HG02610 (cell line): ENCODE measurements at regions not wholly inside any gene's neighbourhood (a gene's known extent, or its start where the extent isn't known, plus 50 kb on each side); places are given as distances from the start of the nearest gene placed in this dataset.
"Not testable (repeated sequence)": the region's sequence is repeated elsewhere in the genome, so short reads cannot be mapped to it uniquely, and the experiment has no call there.

Experiments used
- ATAC-seq: cut with Tn5 transposase; IDR thresholded peaks from one replicate; pipeline ENCODE4 v1.9.1; 2021; ENCODE audit warnings: mild to moderate bottlenecking, moderate library complexity; ENCODE audit not compliant: unreplicated experiment

GRCh38 chr7:116340943-116341907 is 130.9 kb downstream of the TES start:
- no peak for ATAC-seq

DNA sequence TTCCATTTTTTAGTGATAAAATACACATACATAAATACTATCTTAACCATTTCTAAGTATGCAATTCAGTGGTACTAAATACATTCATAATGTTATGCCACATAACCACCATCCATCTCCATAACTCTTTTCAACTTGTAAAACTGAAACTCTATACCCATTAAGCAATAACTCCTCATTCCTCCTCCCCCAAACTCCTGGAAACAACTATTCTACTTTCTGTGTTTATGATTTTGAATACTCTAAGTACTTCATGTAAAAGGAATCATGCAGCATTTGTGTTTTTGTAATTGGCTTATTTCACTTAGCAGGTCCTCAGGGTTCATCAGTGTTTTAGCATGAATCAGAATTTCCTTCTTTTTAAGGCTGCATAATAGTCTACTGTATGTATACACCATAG is 131.8 kb downstream of the TES start:
- no peak for ATAC-seq

GRCh38 chr7:116347151-116347832 is 137.0 kb downstream of the TES start:
- ATAC-seq = no peak

DNA sequence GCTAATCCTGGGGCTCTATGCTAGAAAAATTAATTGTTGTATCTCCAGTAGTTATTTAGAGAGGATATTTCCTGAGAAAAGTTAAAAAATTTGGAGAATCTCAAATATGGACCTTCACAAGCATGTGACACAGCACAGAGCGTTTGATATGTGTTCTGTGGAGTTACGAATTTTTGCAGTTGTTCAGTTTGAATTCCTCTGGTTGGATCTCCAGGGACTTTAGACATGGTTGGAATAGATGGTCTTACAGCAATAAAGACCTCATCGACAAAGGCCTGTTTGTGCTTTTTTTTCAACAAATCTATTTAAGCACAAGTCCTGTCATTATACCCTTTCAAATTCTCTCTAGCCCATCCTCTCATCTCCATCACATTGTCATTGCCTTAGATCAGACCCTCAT is 138.0 kb downstream of the TES start:
- ATAC-seq = no peak

GRCh38 chr7:116351966-116352365 is 141.6 kb downstream of the TES start:
- ATAC-seq = no peak

GRCh38 chr7:116353647-116354046 is 143.3 kb downstream of the TES start:
- no peak for ATAC-seq

GRCh38 chr7:116354171-116354545 is 143.8 kb downstream of the TES start:
- no peak for ATAC-seq

DNA sequence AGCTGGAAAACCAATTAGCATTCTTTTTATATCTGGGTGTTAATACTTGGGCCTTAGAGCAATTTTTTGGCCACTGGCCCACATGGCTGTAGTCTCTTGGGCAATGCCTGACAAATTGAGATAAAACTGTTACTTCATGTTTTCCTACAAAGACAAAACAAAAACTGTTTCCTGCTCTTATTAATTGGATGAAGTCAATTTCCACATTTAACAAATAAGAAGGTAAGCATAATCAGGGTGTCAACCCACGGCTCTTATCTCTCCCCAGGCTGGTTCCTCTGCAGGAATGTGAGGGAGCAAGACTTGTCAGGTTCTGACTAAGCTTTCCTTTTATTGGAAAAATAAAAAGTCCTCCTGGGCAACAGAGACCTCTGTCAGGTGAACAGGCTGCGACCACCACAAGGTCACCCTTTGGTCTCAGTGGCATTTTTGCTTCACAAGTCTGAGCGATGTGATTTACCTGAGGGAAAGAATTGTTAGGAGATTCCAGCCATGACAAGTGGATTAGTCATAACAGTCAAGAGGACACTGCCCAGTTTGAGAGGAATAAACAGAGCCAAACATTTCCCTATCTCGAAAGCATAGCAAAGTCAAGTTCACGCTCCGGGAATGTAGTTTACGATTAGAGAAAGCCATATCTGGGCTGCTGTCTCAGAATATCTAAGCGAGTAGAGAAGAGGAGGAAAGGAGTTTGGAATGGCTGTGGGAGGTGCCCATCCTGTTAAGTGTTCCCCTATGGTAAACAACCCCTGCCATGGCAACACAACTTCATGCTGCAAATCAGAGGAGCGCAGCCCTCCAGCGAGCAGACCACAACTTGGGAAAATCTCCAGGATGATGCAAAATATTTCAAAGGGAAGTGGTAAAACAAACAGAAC is 144.4 kb downstream of the TES start:
- ATAC-seq = no peak

DNA sequence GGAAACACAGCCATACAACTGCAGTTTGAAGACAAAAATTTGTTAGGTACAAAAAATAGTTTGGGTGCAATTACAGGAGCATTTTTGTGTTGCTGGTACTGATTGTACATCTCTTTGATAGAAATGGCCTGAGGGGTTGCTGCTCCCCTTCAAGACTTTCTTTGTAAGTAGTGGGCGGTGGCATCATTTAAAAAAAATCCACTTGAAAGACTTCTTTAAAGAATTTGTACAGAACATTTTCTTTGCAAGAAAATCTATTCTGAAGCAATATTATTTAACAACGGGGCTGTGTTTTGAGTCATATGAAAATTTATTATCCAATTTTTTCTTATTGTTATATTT is 144.1 kb upstream of the CAV2 start:
- no peak for ATAC-seq

DNA sequence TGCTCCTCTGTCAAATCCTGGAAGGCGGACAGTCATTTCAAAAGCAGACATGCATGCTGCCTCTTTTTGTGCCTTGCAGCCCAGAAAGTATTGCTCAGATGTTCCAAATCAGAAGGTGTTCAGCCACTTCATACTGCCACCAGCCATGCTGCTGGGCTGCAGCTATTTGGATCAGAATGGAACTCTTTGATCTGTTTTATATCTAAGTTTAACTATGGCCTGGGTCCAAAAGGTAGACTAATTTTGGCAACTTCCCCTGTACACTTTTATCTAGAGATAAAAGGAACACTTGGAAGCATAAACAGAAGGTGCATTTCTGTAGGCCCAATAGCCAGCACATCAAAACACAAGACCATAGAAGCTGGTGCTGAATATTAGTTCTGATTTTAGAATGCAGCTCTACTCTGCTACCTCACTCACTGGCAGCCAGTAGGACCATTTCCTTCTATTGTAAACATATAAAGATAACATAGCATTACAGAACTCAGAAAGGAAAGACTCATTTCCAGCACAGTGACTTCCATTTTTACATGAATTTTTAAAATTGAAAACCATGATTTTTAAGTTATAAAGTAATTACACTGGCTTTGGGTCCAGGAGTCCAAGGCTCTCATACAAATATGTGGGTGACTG is 143.1 kb upstream of the CAV2 start:
- no peak for ATAC-seq

DNA sequence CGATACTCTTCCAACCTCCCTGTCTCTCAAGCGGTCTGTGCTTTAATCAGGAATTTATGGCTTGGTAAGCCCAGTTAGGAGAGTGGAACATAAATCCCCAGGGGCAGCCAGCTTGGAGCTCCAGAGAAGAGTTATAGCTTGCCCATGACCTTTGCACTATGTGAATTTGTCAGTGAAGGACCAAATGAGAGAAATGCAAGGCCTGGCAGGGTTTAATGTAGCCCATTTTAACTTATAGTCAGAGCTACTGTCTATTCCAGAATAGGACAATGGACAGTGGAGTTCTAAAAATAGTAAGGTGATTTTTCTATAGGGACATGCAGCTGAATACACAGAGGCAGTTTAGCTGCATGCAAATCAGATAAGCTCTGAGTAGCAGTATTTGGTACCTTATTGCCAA is 142.6 kb upstream of the CAV2 start:
- no peak for ATAC-seq

DNA sequence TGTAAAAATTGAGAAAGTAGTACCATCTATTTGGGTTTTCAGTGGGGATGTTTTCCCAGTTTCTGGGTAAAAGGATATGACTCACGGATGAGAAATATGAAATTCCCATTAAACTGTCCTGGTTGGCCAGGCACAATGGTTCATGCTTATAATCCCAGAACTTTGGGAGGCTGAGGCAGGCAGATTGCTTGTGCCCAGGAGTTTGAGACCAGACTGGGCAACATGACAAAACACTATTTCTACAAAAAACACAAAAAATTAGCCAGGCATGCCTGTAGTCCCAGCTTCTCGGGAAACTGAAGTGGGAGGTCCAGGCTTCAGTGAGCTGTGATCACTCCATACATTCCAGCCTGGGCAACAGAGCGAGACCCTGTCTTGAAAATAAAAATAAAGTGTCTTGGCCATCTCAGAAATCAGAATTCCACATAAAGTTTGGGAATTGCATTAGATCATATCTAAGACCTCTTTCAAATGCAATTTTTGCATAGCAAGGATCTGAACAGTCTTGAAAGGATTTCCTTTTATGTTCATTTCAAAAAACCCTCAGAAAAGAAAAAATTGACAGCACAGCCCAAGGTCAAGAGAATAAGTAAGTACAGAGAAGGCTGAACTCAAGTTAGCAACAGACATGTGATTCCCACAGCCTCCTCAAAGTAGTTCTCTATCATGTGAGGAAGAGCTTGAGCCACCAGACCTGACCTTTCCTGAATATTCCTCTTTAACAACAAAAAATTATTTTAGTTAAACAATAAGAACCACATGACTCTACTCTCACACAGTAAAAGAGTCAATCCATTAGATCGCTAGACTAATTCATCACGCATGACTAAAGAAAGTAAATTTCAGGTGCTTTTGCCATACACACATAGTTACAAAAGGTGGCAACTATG is 141.5 kb upstream of the CAV2 start:
- no peak for ATAC-seq

DNA sequence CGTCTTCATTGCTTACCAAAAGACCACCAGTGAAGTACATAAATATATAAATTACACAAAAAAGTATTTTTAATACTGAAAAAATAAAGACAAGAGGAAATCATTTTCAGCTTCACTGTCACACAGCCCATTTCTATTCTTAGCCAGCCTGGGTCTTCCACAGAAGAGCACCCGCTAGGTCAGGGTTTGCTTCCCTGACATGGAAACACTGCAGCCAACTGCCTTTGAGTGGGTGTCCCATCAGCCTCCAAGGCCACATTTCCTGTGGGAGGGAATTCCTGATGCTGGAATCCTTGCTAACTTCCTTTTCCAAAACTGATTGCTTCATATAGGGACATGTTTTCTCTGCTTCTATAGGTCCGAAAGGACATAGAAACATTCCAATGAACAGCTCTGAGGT is 137.8 kb upstream of the CAV2 start:
- no peak for ATAC-seq

DNA sequence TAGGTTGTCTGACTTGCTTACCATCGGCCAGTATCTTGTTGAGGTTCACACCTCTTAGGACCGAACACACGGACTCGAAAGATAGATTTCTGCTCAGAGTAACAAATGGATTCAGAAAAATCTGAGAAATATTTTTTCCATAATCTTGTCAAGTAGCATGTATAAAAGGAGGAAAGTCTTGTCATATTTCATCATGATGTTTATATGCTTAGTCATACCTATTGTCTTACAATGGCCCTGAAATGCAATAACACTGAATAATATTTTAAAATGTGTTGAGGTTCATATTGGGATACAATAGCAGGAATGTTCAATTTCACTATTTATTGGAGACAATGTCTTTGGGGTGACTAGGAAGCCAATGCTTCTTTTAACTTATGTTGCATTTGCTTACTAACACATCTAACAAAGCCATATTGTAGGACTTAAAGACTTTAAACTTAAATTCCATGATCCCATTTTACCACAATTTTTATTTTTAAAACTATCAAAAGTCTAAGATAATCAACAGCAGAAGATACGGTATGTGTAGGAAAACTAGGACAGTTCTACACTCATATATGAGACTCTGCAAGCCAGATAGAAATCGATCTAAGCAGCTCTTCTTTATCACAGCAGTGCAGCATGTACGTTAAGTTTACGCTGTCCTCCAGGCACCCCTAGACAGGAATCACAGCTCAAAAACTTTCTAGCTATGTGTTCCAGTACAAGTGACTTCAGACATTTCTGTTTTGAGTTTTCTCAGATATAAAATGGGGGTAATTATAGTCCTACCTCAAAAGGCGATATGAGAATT is 135.7 kb upstream of the CAV2 start:
- ATAC-seq = no peak

DNA sequence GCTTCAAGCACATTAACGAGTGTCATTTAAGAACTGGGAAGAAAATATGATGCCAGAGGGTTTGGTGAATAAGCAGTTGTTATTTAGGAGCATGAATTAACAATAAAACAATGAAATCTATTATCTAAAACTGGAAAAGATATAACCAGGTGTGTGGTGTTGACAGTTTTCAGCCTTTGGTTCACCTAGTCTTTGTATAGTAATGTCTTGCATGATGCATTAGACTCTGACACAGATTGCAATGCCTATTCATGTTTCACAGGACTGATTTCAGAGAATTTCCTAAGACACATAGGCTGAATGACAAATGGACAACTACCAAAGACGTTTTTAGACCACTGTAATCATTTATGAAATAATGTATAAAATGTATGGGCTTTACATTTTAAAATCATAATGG is 135.1 kb upstream of the CAV2 start:
- ATAC-seq = no peak

DNA sequence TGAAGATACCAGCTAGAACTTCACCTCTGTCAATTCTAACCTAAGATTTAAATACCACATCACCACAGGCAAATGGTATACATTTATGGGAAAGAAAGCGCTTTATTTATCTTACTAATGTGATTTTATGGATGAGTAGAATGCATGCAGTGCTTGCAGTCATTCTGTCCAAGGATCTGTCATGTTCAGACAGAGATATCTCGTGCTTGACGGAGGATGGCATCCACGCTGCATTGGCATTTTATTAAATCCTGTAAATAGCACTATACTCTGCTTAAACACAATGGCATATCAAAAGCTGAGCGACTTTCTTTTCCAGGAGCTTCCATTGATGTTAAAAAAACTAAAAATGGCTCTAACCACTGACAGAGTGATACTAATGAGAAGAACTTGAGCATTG is 133.7 kb upstream of the CAV2 start:
- ATAC-seq = no peak

GRCh38 chr7:116367171-116367813 is 132.2 kb upstream of the CAV2 start:
- ATAC-seq = no peak

DNA sequence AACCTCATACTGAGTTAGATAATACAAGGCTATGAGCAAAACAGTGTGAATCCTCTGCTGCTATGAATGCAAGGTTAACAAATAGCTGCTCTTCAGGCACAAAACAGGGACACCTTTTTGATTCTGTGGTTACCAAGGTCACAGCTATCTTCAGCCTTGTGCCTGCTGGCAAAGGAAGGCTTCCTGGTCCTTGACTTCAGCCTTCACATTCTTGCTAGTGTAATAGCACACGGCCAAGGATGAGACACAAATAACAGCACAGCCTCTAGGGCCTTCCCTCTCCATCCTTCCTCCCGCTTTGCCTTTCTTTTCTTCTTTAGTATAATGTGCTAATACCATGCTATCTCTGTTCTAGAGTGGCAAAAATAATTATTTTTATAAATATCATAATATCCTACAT is 130.6 kb upstream of the CAV2 start:
- ATAC-seq = no peak

DNA sequence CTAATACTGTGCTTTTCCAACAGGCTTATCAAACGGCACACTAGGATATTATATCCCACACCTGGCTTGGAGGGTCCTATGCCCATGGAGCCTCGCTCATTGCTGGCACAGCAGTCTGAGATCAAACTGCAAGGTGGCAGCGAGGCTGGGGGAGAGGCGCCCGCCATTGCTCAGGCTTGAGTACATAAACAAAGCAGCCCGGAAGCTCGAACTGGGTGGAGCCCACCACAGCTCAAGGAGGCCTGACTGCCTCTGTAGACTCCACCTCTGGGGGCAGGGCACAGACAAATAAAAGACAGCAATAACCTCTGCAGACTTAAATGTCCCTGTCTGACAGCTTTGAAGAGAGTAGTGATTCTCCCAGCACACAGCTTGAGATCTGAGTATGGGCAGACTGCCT is 128.0 kb upstream of the CAV2 start:
- not testable (repeated sequence) for ATAC-seq
